K562 (cell line): ENCODE measurements at regions not wholly inside any gene's neighbourhood (a gene's known extent, or its start where the extent isn't known, plus 50 kb on each side); places are given as distances from the start of the nearest gene placed in this dataset.

ENCODE experiments used
- FOXK1 ChIP-seq: sonication (generic); formaldehyde crosslinking; IDR thresholded peaks from 2 replicates; pipeline ENCODE4 v1.8.0; 2022; ENCODE audit warnings: missing genetic modification reagents, mild to moderate bottlenecking, borderline replicate concordance
- MTA3 ChIP-seq: fragments of 450-650 bp; formaldehyde crosslinking; IDR thresholded peaks from 2 replicates; pipeline ENCODE4 v1.6.1; 2017; ENCODE audit warnings: mild to moderate bottlenecking, borderline replicate concordance
- PHTF2 ChIP-seq: fragments of 250-450 bp; sonication (Bioruptor Pico); IDR thresholded peaks from 2 replicates; pipeline ENCODE4 v1.5.0; 2021; ENCODE audit warnings: mild to moderate bottlenecking
- TBP ChIP-seq: optimal IDR thresholded peaks from 2 replicates; pipeline ENCODE3; 2011; ENCODE audit warnings: low read depth, low read length, improper control_type of control experiment
- ZBTB43 ChIP-seq: sonication (generic); formaldehyde crosslinking; IDR thresholded peaks from 2 replicates; pipeline ENCODE4 v1.8.0; 2023; ENCODE audit warnings: mild to moderate bottlenecking, missing genetic modification reagents
- TF ChIP-seq, protein P1 (sequence below), 3 experiments: IDR thresholded peaks in 2 of 3; conservative IDR thresholded peaks in 1 of 3; 2 replicates each; pipeline ENCODE4 v1.5.1; 2011 to 2012; ENCODE audit warnings: low read length in 3 of 3, mild to moderate bottlenecking in 3 of 3, control low read depth in 2 of 3, improper control_type of control experiment in 1 of 3, inconsistent platforms in 1 of 3, low read depth in 1 of 3, mixed read lengths in 1 of 3, moderate library complexity in 1 of 3; ENCODE audit not compliant: insufficient read depth in 2 of 3

GRCh38 chr1:229207916-229208315 lies 63.0 kb upstream of the RAB4A start:
- no peak for TF ChIP-seq MTA3
- no peak for TF ChIP-seq FOXK1 (CRISPR knock-in tag)
- TF ChIP-seq ZBTB43: no peak
- no peak for TF ChIP-seq TBP
- TF ChIP-seq PHTF2: no peak
- TF ChIP-seq, protein P1, sequence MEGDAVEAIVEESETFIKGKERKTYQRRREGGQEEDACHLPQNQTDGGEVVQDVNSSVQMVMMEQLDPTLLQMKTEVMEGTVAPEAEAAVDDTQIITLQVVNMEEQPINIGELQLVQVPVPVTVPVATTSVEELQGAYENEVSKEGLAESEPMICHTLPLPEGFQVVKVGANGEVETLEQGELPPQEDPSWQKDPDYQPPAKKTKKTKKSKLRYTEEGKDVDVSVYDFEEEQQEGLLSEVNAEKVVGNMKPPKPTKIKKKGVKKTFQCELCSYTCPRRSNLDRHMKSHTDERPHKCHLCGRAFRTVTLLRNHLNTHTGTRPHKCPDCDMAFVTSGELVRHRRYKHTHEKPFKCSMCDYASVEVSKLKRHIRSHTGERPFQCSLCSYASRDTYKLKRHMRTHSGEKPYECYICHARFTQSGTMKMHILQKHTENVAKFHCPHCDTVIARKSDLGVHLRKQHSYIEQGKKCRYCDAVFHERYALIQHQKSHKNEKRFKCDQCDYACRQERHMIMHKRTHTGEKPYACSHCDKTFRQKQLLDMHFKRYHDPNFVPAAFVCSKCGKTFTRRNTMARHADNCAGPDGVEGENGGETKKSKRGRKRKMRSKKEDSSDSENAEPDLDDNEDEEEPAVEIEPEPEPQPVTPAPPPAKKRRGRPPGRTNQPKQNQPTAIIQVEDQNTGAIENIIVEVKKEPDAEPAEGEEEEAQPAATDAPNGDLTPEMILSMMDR (IDR thresholded peaks at IDR 0.05 in 2 of 3, conservative IDR thresholded peaks at IDR 0.05 in 1 of 3; ENCODE audit: insufficient read depth in 2 of 3, low read depth in 1 of 3, low read length in 3 of 3): no peak
